MM.1S (cell line): ENCODE measurements at regions not wholly inside any gene's neighbourhood (a gene's known extent, or its start where the extent isn't known, plus 50 kb on each side); places are given as distances from the start of the nearest gene placed in this dataset.
"Not testable (repeated sequence)": the region's sequence is repeated elsewhere in the genome, so short reads cannot be mapped to it uniquely, and the experiment has no call there.

Experiments
- DNase-seq: peaks from one replicate; pipeline ENCODE4 v3.0.0-alpha.2; 2015
- H2AFZ ChIP-seq: fragments of 300-600 bp; sonication (generic); 2 replicates; pipeline ENCODE4 v1.6.0; 2016; ENCODE audit warnings: antibody characterized with exemption, low read length
- H3F3A ChIP-seq: fragments of 300-600 bp; sonication (generic); 2 replicates; pipeline ENCODE4 v1.6.1; 2016; ENCODE audit warnings: mild to moderate bottlenecking, antibody characterized with exemption, low read length, moderate library complexity, mixed read lengths; ENCODE audit not compliant: insufficient read depth
- H3K27ac ChIP-seq: fragments of 300-600 bp; sonication (generic); 2 replicates; pipeline ENCODE4 v1.5.1; 2016; ENCODE audit warnings: mild to moderate bottlenecking, low read length
- H3K27me3 ChIP-seq: fragments of 300-600 bp; sonication (generic); replicated peaks from 2 replicates; pipeline ENCODE4 v1.6.0; 2016; ENCODE audit warnings: low read length; ENCODE audit not compliant: insufficient read depth
- H3K36me3 ChIP-seq: fragments of 300-600 bp; sonication (generic); replicated peaks from 2 replicates; pipeline ENCODE4 v1.6.1; 2016; ENCODE audit warnings: mild to moderate bottlenecking, low read length, mixed read lengths; ENCODE audit not compliant: insufficient read depth
- H3K4me1 ChIP-seq: fragments of 300-600 bp; sonication (generic); 2 replicates; pipeline ENCODE4 v1.6.1; 2016; ENCODE audit warnings: low read length, mixed read lengths
- H3K4me2 ChIP-seq: fragments of 300-600 bp; sonication (generic); 2 replicates; pipeline ENCODE4 v1.6.0; 2016; ENCODE audit warnings: low read depth, low read length
- H3K4me3 ChIP-seq: fragments of 300-600 bp; sonication (generic); 2 replicates; pipeline ENCODE4 v1.5.1; 2016; ENCODE audit warnings: low read length, mixed read lengths
- H3K79me2 ChIP-seq: fragments of 300-600 bp; sonication (generic); 2 replicates; pipeline ENCODE4 v1.6.1; 2016; ENCODE audit warnings: mixed run types, low read length, mixed read lengths
- H3K9ac ChIP-seq: fragments of 300-600 bp; sonication (generic); 2 replicates; pipeline ENCODE4 v1.6.1; 2016; ENCODE audit warnings: low read length, mixed read lengths
- H3K9me2 ChIP-seq: fragments of 300-600 bp; sonication (generic); replicated peaks from 2 replicates; pipeline ENCODE4 v1.6.1; 2016; ENCODE audit warnings: mild to moderate bottlenecking, low read length, mixed read lengths; ENCODE audit not compliant: insufficient read depth
- H3K9me3 ChIP-seq: fragments of 300-600 bp; sonication (generic); replicated peaks from 2 replicates; pipeline ENCODE4 v1.6.1; 2016; ENCODE audit warnings: mild to moderate bottlenecking, low read length, mixed read lengths; ENCODE audit not compliant: insufficient read depth
- H4K20me1 ChIP-seq: fragments of 300-600 bp; sonication (generic); 2 replicates; pipeline ENCODE4 v1.6.1; 2016; ENCODE audit warnings: mild to moderate bottlenecking, low read length, moderate library complexity, mixed read lengths; ENCODE audit not compliant: insufficient read depth
- EZH2 ChIP-seq: fragments of 300-600 bp; sonication (generic); optimal IDR thresholded peaks from 2 replicates; pipeline ENCODE3; 2017; ENCODE audit warnings: low read depth, mild to moderate bottlenecking, antibody characterized with exemption, low read length, mixed read lengths
- EZH2phosphoT487 ChIP-seq: fragments of 300-600 bp; sonication (generic); IDR thresholded peaks from 2 replicates; pipeline ENCODE4 v1.6.1; 2018; ENCODE audit warnings: antibody characterized with exemption, low read length
- TF ChIP-seq, protein P1 (sequence below): fragments of 300-600 bp; sonication (generic); IDR thresholded peaks from 2 replicates; pipeline ENCODE4 v1.5.1; 2016; ENCODE audit warnings: antibody characterized with exemption, low read length, mixed read lengths

DNA sequence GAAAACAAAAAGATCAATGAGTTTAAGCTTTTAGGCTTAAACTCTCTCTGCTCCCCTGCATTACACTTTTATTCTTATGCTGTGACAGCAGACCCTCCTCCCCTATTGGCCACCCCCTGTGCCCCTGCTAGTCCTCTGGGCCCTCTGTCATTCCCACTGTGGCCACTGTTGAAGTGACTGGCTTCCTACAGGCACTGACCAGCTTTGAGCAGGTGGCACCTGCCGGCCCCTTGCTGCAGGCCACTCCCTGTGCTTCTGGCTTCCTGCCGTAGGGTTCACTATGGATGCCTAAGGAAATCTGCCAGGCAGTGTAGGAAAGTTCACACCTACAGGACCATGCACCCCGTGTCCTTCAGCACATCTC, 156.5 kb upstream of the L3MBTL4 start:
- Histone ChIP-seq H3K4me2 (no peak overlapping the region), H3K9ac (no peak overlapping the region)
- no peak for DNase-seq

DNA sequence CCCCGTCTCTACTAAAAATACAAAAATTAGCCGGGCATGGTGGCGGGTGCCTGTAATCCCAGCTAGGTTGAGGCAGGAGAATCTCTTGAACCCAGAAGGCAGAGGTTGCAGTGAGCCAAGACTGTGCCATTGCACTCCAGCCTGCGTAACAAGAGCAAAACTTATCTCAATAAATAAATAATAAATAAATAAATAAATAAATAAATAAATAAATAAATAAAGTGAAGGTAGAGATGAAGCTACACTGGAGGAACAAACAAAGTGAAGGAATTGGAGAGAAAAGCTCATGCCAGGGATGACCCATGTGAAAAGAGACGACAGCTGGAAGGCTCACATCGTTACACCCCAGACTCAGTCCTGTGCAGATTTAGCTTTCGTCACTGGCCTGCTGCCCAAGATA, 157.3 kb upstream of the ARHGAP28 start:
- H3K27ac ChIP-seq, H3K4me3 ChIP-seq, H3K4me2 ChIP-seq, H3K36me3 ChIP-seq, H3K4me1 ChIP-seq, H3K79me2 ChIP-seq, H3K9me3 ChIP-seq, H3K9me2 ChIP-seq, H3K9ac ChIP-seq, H3K27me3 ChIP-seq, H3F3A ChIP-seq, DNase-seq, H2AFZ ChIP-seq, H4K20me1 ChIP-seq: not testable (repeated sequence)

More for the DNA sequence above, 156.5 kb upstream of the L3MBTL4 start:
- Histone ChIP-seq H3K27ac (no peak overlapping the region), H3K9me3 (no peaks in the 10 kb centered on the region), H3K27me3 (no peaks in the 10 kb centered on the region), H3K36me3 (no peaks in the 10 kb centered on the region), H3K4me3 (no peak overlapping the region), H3F3A (no peaks in the 10 kb centered on the region), H2AFZ (no peak overlapping the region), H3K9me2 (no peaks in the 10 kb centered on the region), H3K79me2 (no peaks in the 10 kb centered on the region), H4K20me1 (no peaks in the 10 kb centered on the region), H3K4me1 (no peaks in the 10 kb centered on the region)
- TF ChIP-seq EZH2phosphoT487 (no peak), EZH2 (no peak)
- TF ChIP-seq, protein P1, sequence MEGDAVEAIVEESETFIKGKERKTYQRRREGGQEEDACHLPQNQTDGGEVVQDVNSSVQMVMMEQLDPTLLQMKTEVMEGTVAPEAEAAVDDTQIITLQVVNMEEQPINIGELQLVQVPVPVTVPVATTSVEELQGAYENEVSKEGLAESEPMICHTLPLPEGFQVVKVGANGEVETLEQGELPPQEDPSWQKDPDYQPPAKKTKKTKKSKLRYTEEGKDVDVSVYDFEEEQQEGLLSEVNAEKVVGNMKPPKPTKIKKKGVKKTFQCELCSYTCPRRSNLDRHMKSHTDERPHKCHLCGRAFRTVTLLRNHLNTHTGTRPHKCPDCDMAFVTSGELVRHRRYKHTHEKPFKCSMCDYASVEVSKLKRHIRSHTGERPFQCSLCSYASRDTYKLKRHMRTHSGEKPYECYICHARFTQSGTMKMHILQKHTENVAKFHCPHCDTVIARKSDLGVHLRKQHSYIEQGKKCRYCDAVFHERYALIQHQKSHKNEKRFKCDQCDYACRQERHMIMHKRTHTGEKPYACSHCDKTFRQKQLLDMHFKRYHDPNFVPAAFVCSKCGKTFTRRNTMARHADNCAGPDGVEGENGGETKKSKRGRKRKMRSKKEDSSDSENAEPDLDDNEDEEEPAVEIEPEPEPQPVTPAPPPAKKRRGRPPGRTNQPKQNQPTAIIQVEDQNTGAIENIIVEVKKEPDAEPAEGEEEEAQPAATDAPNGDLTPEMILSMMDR: no peak

GRCh38 chr18:6574631-6575030, 154.9 kb upstream of the ARHGAP28 start:
- no peak overlapping the region for H3K9ac ChIP-seq
- no peaks in the 10 kb centered on the region for H3K36me3 ChIP-seq
- H3K4me3 ChIP-seq: no peak overlapping the region
- no peaks in the 10 kb centered on the region for H4K20me1 ChIP-seq
- no peaks in the 10 kb centered on the region for H3K4me1 ChIP-seq
- no peak for DNase-seq
- H3K27ac ChIP-seq: no peak overlapping the region
- no peaks in the 10 kb centered on the region for H3K79me2 ChIP-seq
- H3K27me3 ChIP-seq: no peaks in the 10 kb centered on the region
- no peak overlapping the region for H3K4me2 ChIP-seq
- TF ChIP-seq EZH2phosphoT487: no peak
- no peak for TF ChIP-seq EZH2
- TF ChIP-seq, protein P1: no peak
- H3K9me3 ChIP-seq: no peaks in the 10 kb centered on the region
- H3F3A ChIP-seq: no peaks in the 10 kb centered on the region
- no peaks in the 10 kb centered on the region for H3K9me2 ChIP-seq
- no peak overlapping the region for H2AFZ ChIP-seq

DNA sequence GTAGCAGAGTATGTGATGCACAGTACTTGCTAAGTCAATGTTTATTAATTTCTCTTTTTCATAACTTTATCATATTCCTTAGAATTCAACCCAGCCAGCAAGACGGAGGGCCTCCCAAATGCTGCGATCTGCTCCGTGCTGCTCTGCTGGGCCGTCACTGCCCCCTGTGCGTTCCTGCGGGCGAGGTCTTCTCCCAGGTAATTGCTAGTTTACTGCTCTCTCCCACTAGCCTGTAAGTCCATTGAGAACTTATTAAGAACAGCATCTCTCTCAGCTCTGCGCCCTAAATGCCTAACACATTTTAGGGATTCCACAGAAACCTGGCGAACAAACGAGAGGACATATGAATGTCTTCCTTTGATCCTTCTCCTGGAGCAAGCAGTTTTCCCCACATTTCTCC, 153.6 kb upstream of the ARHGAP28 start:
- Histone ChIP-seq H3K79me2 (no peaks in the 10 kb centered on the region), H4K20me1 (no peaks in the 10 kb centered on the region), H3K36me3 (no peaks in the 10 kb centered on the region), H2AFZ (no peak overlapping the region), H3K4me1 (no peaks in the 10 kb centered on the region), H3K9me3 (no peaks in the 10 kb centered on the region), H3K27ac (no peak overlapping the region), H3K4me3 (no peak overlapping the region), H3K9ac (no peak overlapping the region), H3F3A (no peaks in the 10 kb centered on the region), H3K9me2 (no peaks in the 10 kb centered on the region), H3K27me3 (no peaks in the 10 kb centered on the region), H3K4me2 (no peak overlapping the region)
- DNase-seq: no peak
- TF ChIP-seq EZH2 (no peak), EZH2phosphoT487 (no peak)
